ENCODE measurements at regions not wholly inside any gene's neighbourhood (a gene's known extent, or its start where the extent isn't known, plus 50 kb on each side); places are given as distances from the start of the nearest gene placed in this dataset.

- no peak for DNase-seq (ENCODE audit: low read depth)
Measured at GRCh38 chr5:73291873-73292272, 118.9 kb downstream of the TMEM174 start.

- DNase-seq (ENCODE audit: low read depth) = no peak
Measured at GRCh38 chr5:73290242-73290641, 117.2 kb downstream of the TMEM174 start.

DNA sequence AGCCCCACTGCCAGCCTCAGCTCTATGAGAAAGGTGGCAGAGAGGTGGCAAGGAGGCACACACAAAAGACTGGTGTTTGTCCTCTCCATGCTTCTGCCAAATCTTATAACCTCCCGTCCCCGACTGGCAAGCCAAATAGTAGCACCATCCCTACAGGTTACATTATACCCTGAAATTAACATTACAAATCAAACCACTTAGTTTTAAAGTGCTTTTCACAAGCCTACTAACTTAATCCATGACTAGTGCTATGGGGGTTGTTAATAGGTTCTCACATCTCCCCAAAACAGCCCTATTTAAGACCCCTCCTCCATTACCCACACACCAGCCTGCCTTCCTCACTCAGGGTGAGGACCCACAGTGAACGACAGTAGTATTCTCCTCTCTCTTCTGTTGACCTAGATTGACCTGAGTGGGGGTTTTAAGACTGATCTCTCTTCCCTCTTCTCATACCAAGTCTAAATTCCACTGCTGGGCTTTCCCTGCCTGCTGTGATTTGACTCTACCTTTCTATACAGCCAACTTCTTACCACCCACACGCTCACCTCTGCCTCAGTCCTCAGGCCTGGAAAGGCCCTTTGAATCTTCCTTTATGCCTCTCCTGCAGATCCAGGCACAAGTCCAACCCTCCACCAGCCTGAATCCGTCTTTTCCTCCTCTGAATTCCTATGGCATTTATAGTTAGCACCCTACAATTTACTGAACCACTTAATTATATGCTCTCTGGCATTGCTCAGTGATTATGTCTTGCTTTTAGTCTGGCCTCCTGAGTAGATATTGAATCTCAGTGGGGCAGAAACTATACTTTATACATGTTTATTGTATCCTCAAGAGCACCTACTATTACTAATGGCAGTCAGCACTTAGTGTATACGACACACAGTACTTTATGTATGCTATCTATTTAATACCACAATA, 116.1 kb downstream of the TMEM174 start:
- DNase-seq (ENCODE audit: low read depth) = no peak

DNA sequence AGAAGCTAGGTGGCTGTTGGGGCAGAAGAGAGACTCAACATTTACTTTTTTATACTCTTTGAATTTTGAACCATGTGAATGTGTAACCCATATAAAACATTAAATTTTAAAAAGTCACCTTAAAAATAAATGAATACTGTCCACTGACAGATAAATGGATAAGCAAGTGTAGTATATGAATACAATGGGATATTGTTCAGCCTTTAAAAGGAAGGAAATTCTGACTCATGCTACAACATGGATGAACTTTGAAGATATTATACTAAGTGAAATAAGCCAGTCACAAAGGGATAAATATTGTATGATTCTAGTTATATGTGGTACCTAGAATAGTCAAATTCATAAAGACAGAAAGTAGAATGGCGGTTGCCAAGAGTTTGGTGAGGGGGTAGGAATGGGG, 113.9 kb downstream of the TMEM174 start:
- peak; percentile 14 for DNase-seq (ENCODE audit: low read depth)

DNA sequence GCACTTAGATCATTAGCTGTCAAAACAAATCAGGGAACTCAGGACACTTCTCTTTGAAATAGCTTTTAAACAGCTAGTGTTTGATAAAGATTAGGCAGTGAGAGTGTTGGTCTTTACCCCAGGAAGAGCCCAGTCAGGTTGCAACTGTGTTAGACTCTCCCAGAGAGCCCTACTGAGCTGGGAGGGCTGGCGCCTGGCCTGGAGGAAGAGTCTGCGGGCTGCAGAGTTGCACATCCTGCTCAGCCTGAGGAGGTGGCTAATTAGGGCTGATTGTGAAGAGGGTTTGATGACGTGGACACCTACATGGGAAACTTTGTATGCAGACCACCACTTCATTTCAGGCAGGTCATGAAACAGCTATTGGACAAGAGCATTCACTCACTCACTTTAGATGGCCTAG, 112.0 kb downstream of the TMEM174 start:
- DNase-seq (ENCODE audit: low read depth) = no peak

- no peak for DNase-seq (ENCODE audit: low read depth)
Measured at GRCh38 chr5:73284220-73284795, 111.3 kb downstream of the TMEM174 start.

GRCh38 chr5:73282923-73283322, 109.9 kb downstream of the TMEM174 start:
- DNase-seq (ENCODE audit: low read depth) = no peak

- no peak for DNase-seq (ENCODE audit: low read depth)
Measured at GRCh38 chr5:73282383-73282782, 109.4 kb downstream of the TMEM174 start.

GRCh38 chr5:73280821-73281746, 108.1 kb downstream of the TMEM174 start:
- peak; percentile 86 for DNase-seq (ENCODE audit: low read depth)

DNA sequence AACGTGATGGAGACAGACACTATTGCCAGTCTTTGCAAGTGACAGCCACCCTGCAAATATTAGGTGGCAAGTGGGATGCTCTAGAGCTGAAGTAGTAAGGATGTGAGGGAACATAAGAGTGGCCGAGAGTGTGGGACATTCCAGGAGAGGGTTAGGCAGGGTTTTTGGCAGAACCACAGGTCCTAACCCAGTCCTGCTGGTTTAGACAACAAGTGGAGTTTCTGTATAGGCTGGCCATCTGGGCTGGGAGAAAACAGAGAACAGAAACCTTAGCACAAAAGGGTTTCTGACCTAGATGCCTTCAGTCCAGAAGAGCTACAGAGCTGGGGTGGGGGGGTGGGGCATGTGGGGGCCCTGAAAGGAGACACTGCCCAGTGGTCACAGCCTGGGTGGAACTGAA, 107.4 kb downstream of the TMEM174 start:
- no peak for DNase-seq (ENCODE audit: low read depth)

- no peak for DNase-seq (ENCODE audit: low read depth)
Measured at GRCh38 chr5:73279805-73280204, 106.8 kb downstream of the TMEM174 start.

GRCh38 chr5:73278693-73279092, 105.7 kb downstream of the TMEM174 start:
- DNase-seq (ENCODE audit: low read depth) = no peak

DNA sequence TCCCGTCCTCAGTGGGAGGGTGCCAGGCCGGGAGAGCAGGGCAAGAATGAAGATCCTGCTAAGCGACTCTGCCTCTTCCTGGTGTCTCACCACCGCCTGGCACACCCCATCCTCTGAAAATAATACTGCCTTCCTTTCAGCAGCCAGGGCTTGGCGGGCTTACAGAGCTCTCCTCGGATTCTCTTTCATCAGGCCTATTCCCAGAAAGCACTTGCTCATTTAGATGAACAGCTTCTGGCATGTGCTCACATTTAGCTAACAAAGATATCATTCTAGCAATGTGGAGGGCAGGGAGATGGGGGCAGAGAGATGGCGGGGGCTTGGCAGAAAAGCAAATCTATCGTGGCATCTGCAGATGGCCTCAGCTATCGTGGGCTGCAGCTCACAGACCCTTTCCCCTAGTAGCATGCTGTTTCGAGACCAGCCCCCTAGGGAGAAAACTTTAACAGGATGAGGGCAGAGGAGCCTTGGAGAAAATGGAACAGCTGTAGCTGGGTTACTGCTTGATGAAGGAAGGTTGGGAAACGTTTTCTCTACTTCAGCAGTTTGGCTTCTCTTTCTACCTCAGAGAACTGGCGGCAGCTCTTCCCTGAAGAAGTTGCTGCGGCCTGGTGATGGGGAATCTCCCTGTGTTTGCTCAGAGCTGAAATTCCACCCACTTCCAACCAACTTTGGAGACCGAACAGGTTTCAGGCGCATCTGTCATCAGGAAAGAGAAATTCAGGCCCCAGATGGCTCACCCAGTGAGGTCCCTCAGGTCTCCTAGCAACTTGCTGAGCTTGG, 102.1 kb downstream of the TMEM174 start:
- DNase-seq (ENCODE audit: low read depth) = no peak

GRCh38 chr5:73274121-73274520, 101.1 kb downstream of the TMEM174 start:
- no peak for DNase-seq (ENCODE audit: low read depth)

DNA sequence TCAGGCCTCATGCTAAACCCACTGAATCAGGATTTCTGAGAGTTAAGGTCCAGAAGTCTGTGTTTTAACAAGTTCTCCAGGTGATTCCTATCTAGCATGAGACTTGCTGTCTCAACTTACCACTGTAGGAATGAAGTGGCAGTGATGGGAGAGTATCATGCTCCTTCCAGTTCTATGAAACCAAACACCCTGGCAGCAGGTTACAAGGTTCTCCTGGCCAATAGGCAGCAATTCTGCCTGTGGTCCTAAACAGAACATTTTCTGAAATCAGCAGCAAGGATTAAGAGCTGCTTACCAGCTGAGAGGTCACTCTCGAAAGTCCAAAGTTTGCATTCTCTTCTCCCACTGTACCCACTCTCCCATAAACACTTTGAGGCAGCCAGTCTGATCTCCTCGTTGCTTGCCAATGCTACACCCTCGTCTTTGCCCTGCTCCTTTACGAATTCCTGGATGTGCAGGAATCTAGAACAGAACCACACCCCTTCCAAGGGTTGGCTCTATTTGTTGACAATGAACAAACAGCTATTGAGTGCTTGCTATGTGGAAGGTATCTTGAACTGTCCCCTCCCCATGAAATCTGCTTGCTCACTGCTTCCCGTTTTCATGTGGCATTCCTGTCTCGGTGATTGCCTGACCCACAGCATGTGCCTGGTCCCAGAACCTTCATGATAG, 100.5 kb downstream of the TMEM174 start:
- no peak for DNase-seq (ENCODE audit: low read depth)

- no peak for DNase-seq (ENCODE audit: low read depth)
Measured at GRCh38 chr5:73272351-73272750, 99.4 kb downstream of the TMEM174 start.

GRCh38 chr5:73268826-73269225, 95.8 kb downstream of the TMEM174 start:
- DNase-seq (ENCODE audit: low read depth) = no peak

DNA sequence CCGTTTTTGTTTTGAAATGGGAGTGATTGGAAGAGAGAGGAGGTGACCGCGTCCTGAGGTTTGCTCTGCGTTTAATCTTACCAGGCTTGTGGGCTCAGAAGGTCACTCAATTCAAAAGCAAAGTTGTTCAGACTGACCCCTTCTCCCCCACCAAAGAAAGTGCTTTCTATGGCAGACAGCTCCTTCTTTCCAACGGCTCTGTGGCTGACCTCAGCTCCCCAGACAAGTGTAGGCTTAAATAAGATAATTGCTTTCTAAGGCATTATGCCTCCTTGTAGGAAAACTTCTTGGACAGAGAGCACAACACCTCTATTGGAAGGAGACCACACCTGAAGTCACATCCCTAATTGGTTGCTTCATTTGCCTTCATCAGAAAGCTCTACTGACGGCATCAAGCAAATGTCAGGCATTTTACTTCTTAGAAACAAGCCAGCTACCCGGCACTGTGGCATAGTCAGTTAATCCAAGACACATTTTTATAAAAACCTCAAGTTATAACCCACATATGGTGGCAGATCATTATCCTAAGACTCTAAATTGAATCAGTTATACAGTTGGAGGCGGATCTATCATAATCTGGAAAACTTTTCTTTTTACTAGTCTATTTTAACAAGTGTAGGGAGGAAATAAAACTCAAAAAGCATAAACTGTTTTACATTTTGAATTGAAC, 94.9 kb downstream of the TMEM174 start:
- no peak for DNase-seq (ENCODE audit: low read depth)

GRCh38 chr5:73266925-73267765, 94.2 kb downstream of the TMEM174 start:
- peak; percentile 56 for DNase-seq (ENCODE audit: low read depth)

All from M059J (cell line).